ENCODE measurements at regions not wholly inside any gene's neighbourhood (a gene's known extent, or its start where the extent isn't known, plus 50 kb on each side); places are given as distances from the start of the nearest gene placed in this dataset.

GRCh38 chr11:109071262-109071661, 350.7 kb upstream of the C11orf87 start:
- no peak for TF ChIP-seq CTCF (IDR thresholded peaks at IDR 0.05; ENCODE audit: low read depth, low read length)
- Histone ChIP-seq H3K27me3 (ENCODE audit: control insufficient read depth, insufficient read depth, low read length) (peaks cover 3% of the 10 kb centered on the region), H3K4me3 (ENCODE audit: low read depth, low read length) (no peak overlapping the region), H3K9me3 (ENCODE audit: control insufficient read depth, insufficient read depth, low read length) (no peaks in the 10 kb centered on the region), H3K27ac (ENCODE audit: low read depth, low read length) (no peak overlapping the region)
- no peak for DNase-seq (ENCODE audit: low read depth, low spot score)
- POLR2A ChIA-PET = no interaction called here
- CTCF ChIA-PET = no interaction called here

- Histone ChIP-seq H3K9me3 (ENCODE audit: control insufficient read depth, insufficient read depth, low read length) (no peaks in the 10 kb centered on the region), H3K27me3 (ENCODE audit: control insufficient read depth, insufficient read depth, low read length) (peaks cover 7% of the 10 kb centered on the region), H3K27ac (ENCODE audit: low read depth, low read length) (no peak overlapping the region), H3K4me3 (ENCODE audit: low read depth, low read length) (no peak overlapping the region)
- ChIA-PET CTCF (no interaction called here), POLR2A (no interaction called here)
- peak; percentile 6 for DNase-seq (ENCODE audit: low read depth, low spot score)
- no peak for TF ChIP-seq CTCF (IDR thresholded peaks at IDR 0.05; ENCODE audit: low read depth, low read length)
Observed at GRCh38 chr11:109071712-109072524, 350.1 kb upstream of the C11orf87 start.

- ChIA-PET CTCF (no interaction called here), POLR2A (no interaction called here)
- Histone ChIP-seq H3K9me3 (ENCODE audit: control insufficient read depth, insufficient read depth, low read length) (no peaks in the 10 kb centered on the region), H3K27ac (ENCODE audit: low read depth, low read length) (no peak overlapping the region), H3K4me3 (ENCODE audit: low read depth, low read length) (no peak overlapping the region), H3K27me3 (ENCODE audit: control insufficient read depth, insufficient read depth, low read length) (peaks cover 9% of the 10 kb centered on the region)
- no peak for TF ChIP-seq CTCF (IDR thresholded peaks at IDR 0.05; ENCODE audit: low read depth, low read length)
- DNase-seq (ENCODE audit: low read depth, low spot score) = no peak
Observed at GRCh38 chr11:109073032-109073822, 348.8 kb upstream of the C11orf87 start.

GRCh38 chr11:109075976-109076375, 346.0 kb upstream of the C11orf87 start:
- TF ChIP-seq CTCF (IDR thresholded peaks at IDR 0.05; ENCODE audit: low read depth, low read length) = no peak
- Histone ChIP-seq H3K9me3 (ENCODE audit: control insufficient read depth, insufficient read depth, low read length) (no peaks in the 10 kb centered on the region), H3K27ac (ENCODE audit: low read depth, low read length) (no peak overlapping the region), H3K4me3 (ENCODE audit: low read depth, low read length) (no peak overlapping the region), H3K27me3 (ENCODE audit: control insufficient read depth, insufficient read depth, low read length) (peaks cover 9% of the 10 kb centered on the region)
- CTCF ChIA-PET = interaction anchor here (1.3 kb wide), 1 partner anchor 378 kb away, joined by 4 read pairs; no protein-coding TSS in a partner anchor
- POLR2A ChIA-PET = interaction anchor here (0.6 kb wide), 1 partner anchor 149 kb away, joined by 6 read pairs; no protein-coding TSS in a partner anchor
- DNase-seq (ENCODE audit: low read depth, low spot score) = no peak

GRCh38 chr11:109076870-109077269, 345.1 kb upstream of the C11orf87 start:
- no peak for TF ChIP-seq CTCF (IDR thresholded peaks at IDR 0.05; ENCODE audit: low read depth, low read length)
- peaks cover 9% of the 10 kb centered on the region for H3K27me3 ChIP-seq (ENCODE audit: control insufficient read depth, insufficient read depth, low read length)
- POLR2A ChIA-PET = no interaction called here
- CTCF ChIA-PET = interaction anchor here (1.3 kb wide), 1 partner anchor 379 kb away, joined by 4 read pairs; no protein-coding TSS in a partner anchor
- H3K4me3 ChIP-seq (ENCODE audit: low read depth, low read length) = no peak overlapping the region
- DNase-seq (ENCODE audit: low read depth, low spot score) = no peak
- H3K9me3 ChIP-seq (ENCODE audit: control insufficient read depth, insufficient read depth, low read length) = no peaks in the 10 kb centered on the region
- H3K27ac ChIP-seq (ENCODE audit: low read depth, low read length) = no peak overlapping the region
